ENCODE measurements at regions not wholly inside any gene's neighbourhood (a gene's known extent, or its start where the extent isn't known, plus 50 kb on each side); places are given as distances from the start of the nearest gene placed in this dataset.

GRCh38 chr13:106433066-106433465 lies 102.4 kb downstream of the EFNB2 start:
- Histone ChIP-seq H3K27ac (ENCODE audit: low read depth) (no peak overlapping the region), H3K27me3 (ENCODE audit: insufficient read depth) (no peaks in the 10 kb centered on the region), H3K4me1 (ENCODE audit: insufficient read depth) (no peaks in the 10 kb centered on the region), H3K4me2 (no peak overlapping the region), H3K79me2 (replicated peaks; ENCODE audit: insufficient read depth) (no peaks in the 10 kb centered on the region), H4K20me1 (replicated peaks; ENCODE audit: insufficient read depth) (no peaks in the 10 kb centered on the region), H3K9me2 (ENCODE audit: insufficient read depth) (peaks cover 14% of the 10 kb centered on the region), H3F3A (replicated peaks; ENCODE audit: low read depth) (no peaks in the 10 kb centered on the region), H3K4me3 (no peak overlapping the region), H2AFZ (no peak overlapping the region), H3K36me3 (ENCODE audit: insufficient read depth) (no peaks in the 10 kb centered on the region)
- H3K9me3 Mint-ChIP-seq = no peaks in the 10 kb centered on the region; the same call in 2 of the 3 replicates
- no peak for DNase-seq (ENCODE audit: low spot score)
- H3K4me1 Mint-ChIP-seq = no peaks in the 10 kb centered on the region
- no peak overlapping the region for H3K4me3 Mint-ChIP-seq
- H3K27me3 Mint-ChIP-seq (ENCODE audit: insufficient read depth, low read depth, poor library complexity) = peaks cover 2% of the 10 kb centered on the region
- no peak overlapping the region for H3K27ac Mint-ChIP-seq
- TF ChIP-seq, protein P1, sequence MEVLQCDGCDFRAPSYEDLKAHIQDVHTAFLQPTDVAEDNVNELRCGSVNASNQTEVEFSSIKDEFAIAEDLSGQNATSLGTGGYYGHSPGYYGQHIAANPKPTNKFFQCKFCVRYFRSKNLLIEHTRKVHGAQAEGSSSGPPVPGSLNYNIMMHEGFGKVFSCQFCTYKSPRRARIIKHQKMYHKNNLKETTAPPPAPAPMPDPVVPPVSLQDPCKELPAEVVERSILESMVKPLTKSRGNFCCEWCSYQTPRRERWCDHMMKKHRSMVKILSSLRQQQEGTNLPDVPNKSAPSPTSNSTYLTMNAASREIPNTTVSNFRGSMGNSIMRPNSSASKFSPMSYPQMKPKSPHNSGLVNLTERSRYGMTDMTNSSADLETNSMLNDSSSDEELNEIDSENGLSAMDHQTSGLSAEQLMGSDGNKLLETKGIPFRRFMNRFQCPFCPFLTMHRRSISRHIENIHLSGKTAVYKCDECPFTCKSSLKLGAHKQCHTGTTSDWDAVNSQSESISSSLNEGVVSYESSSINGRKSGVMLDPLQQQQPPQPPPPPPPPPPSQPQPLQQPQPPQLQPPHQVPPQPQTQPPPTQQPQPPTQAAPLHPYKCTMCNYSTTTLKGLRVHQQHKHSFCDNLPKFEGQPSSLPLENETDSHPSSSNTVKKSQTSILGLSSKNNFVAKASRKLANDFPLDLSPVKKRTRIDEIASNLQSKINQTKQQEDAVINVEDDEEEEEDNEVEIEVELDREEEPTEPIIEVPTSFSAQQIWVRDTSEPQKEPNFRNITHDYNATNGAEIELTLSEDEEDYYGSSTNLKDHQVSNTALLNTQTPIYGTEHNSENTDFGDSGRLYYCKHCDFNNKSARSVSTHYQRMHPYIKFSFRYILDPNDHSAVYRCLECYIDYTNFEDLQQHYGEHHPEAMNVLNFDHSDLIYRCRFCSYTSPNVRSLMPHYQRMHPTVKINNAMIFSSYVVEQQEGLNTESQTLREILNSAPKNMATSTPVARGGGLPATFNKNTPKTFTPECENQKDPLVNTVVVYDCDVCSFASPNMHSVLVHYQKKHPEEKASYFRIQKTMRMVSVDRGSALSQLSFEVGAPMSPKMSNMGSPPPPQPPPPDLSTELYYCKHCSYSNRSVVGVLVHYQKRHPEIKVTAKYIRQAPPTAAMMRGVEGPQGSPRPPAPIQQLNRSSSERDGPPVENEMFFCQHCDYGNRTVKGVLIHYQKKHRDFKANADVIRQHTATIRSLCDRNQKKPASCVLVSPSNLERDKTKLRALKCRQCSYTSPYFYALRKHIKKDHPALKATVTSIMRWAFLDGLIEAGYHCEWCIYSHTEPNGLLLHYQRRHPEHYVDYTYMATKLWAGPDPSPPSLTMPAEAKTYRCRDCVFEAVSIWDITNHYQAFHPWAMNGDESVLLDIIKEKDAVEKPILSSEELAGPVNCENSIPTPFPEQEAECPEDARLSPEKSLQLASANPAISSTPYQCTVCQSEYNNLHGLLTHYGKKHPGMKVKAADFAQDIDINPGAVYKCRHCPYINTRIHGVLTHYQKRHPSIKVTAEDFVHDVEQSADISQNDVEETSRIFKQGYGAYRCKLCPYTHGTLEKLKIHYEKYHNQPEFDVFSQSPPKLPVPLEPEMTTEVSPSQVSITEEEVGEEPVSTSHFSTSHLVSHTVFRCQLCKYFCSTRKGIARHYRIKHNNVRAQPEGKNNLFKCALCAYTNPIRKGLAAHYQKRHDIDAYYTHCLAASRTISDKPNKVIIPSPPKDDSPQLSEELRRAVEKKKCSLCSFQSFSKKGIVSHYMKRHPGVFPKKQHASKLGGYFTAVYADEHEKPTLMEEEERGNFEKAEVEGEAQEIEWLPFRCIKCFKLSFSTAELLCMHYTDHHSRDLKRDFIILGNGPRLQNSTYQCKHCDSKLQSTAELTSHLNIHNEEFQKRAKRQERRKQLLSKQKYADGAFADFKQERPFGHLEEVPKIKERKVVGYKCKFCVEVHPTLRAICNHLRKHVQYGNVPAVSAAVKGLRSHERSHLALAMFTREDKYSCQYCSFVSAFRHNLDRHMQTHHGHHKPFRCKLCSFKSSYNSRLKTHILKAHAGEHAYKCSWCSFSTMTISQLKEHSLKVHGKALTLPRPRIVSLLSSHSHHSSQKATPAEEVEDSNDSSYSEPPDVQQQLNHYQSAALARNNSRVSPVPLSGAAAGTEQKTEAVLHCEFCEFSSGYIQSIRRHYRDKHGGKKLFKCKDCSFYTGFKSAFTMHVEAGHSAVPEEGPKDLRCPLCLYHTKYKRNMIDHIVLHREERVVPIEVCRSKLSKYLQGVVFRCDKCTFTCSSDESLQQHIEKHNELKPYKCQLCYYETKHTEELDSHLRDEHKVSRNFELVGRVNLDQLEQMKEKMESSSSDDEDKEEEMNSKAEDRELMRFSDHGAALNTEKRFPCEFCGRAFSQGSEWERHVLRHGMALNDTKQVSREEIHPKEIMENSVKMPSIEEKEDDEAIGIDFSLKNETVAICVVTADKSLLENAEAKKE (CRISPR knock-in tag; IDR thresholded peaks at IDR 0.05) = no peak
- TF ChIP-seq JUNB (IDR thresholded peaks at IDR 0.05; ENCODE audit: unreplicated experiment) (no peak), POLR2AphosphoS5 (IDR thresholded peaks at IDR 0.05; ENCODE audit: low read depth) (no peak), ZNF331 (CRISPR knock-in tag; IDR thresholded peaks at IDR 0.05; ENCODE audit: low read depth) (no peak), CREB1 (CRISPR knock-in tag; IDR thresholded peaks at IDR 0.05; ENCODE audit: low read depth) (no peak), NANOG (IDR thresholded peaks at IDR 0.05; ENCODE audit: borderline replicate concordance) (no peak), EZH2phosphoT487 (IDR thresholded peaks at IDR 0.05; ENCODE audit: unreplicated experiment) (no peak), EZH2 (IDR thresholded peaks at IDR 0.05; ENCODE audit: low read depth, unreplicated experiment) (no peak), STAT1 (IDR thresholded peaks at IDR 0.05; ENCODE audit: unreplicated experiment) (no peak), ZNF114 (CRISPR knock-in tag; IDR thresholded peaks at IDR 0.05) (no peak)
- TF ChIP-seq, protein P2, sequence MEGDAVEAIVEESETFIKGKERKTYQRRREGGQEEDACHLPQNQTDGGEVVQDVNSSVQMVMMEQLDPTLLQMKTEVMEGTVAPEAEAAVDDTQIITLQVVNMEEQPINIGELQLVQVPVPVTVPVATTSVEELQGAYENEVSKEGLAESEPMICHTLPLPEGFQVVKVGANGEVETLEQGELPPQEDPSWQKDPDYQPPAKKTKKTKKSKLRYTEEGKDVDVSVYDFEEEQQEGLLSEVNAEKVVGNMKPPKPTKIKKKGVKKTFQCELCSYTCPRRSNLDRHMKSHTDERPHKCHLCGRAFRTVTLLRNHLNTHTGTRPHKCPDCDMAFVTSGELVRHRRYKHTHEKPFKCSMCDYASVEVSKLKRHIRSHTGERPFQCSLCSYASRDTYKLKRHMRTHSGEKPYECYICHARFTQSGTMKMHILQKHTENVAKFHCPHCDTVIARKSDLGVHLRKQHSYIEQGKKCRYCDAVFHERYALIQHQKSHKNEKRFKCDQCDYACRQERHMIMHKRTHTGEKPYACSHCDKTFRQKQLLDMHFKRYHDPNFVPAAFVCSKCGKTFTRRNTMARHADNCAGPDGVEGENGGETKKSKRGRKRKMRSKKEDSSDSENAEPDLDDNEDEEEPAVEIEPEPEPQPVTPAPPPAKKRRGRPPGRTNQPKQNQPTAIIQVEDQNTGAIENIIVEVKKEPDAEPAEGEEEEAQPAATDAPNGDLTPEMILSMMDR (conservative IDR thresholded peaks at IDR 0.05; ENCODE audit: low read depth in 2 of 2) = no peak
- TF ChIP-seq, protein P3, sequence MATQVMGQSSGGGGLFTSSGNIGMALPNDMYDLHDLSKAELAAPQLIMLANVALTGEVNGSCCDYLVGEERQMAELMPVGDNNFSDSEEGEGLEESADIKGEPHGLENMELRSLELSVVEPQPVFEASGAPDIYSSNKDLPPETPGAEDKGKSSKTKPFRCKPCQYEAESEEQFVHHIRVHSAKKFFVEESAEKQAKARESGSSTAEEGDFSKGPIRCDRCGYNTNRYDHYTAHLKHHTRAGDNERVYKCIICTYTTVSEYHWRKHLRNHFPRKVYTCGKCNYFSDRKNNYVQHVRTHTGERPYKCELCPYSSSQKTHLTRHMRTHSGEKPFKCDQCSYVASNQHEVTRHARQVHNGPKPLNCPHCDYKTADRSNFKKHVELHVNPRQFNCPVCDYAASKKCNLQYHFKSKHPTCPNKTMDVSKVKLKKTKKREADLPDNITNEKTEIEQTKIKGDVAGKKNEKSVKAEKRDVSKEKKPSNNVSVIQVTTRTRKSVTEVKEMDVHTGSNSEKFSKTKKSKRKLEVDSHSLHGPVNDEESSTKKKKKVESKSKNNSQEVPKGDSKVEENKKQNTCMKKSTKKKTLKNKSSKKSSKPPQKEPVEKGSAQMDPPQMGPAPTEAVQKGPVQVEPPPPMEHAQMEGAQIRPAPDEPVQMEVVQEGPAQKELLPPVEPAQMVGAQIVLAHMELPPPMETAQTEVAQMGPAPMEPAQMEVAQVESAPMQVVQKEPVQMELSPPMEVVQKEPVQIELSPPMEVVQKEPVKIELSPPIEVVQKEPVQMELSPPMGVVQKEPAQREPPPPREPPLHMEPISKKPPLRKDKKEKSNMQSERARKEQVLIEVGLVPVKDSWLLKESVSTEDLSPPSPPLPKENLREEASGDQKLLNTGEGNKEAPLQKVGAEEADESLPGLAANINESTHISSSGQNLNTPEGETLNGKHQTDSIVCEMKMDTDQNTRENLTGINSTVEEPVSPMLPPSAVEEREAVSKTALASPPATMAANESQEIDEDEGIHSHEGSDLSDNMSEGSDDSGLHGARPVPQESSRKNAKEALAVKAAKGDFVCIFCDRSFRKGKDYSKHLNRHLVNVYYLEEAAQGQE (IDR thresholded peaks at IDR 0.05; ENCODE audit: unreplicated experiment) = no peak
- TF ChIP-seq, protein P4, sequence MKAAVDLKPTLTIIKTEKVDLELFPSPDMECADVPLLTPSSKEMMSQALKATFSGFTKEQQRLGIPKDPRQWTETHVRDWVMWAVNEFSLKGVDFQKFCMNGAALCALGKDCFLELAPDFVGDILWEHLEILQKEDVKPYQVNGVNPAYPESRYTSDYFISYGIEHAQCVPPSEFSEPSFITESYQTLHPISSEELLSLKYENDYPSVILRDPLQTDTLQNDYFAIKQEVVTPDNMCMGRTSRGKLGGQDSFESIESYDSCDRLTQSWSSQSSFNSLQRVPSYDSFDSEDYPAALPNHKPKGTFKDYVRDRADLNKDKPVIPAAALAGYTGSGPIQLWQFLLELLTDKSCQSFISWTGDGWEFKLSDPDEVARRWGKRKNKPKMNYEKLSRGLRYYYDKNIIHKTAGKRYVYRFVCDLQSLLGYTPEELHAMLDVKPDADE (IDR thresholded peaks at IDR 0.05) = no peak
- no peak for ATAC-seq
- H3K36me3 Mint-ChIP-seq (ENCODE audit: low read depth) = no peaks in the 10 kb centered on the region

Measured in GM23338 (cell line).